ENCODE measurements at regions not wholly inside any gene's neighbourhood (a gene's known extent, or its start where the extent isn't known, plus 50 kb on each side); places are given as distances from the start of the nearest gene placed in this dataset.

DNA sequence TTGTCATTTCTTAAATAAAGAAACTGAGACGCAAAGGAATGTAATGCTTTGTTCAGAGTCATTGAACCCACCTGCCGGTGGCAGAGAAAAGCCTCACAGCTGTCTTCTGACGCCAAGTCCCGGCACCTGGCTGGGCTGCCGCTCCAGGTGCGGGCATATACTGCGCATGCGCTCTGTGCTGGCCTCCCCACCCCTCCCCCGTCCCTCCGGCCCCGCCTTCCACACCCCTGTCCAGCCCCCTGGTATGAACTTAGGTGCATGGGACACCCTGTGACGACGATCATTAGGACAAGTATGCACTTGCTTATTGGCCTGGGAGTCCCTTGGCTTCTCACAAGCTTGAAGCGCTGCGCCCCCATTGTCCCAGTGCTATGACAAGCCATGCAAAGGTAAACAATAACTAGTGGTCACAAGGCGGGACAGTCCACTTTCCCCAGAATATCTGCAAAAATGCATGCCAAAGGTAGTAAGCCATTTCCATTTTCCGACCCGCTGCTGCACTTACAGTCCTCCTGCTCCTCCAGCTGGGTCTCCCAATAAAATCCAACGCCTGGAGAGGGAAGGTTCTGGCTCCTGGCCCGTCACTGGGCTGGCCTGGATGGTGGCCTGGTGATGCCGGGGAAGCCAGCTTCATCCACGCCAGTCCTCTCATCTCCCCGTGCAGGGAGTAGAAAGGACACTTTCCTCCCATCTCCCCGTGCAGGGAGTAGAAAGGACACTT, 100.4 kb downstream of the PSMG1 start:
- Histone ChIP-seq H3K27me3 (ENCODE audit: control insufficient read depth, low read length) (no peaks in the 10 kb centered on the region), H3K9me2 (replicated peaks; ENCODE audit: control insufficient read depth, low read length) (no peaks in the 10 kb centered on the region), H4K20me1 (ENCODE audit: control insufficient read depth, insufficient read depth, low read depth, low read length) (no peaks in the 10 kb centered on the region), H3K4me2 (ENCODE audit: low read length) (no peak overlapping the region), H3F3A (ENCODE audit: control insufficient read depth, insufficient read depth) (no peaks in the 10 kb centered on the region), H3K27ac (ENCODE audit: low read depth, low read length) (no peak overlapping the region), H3K9me3 (ENCODE audit: control insufficient read depth, insufficient read depth, low read length) (no peaks in the 10 kb centered on the region), H3K36me3 (ENCODE audit: control insufficient read depth, low read length) (no peaks in the 10 kb centered on the region), H3K4me1 (ENCODE audit: control insufficient read depth, low read length) (no peaks in the 10 kb centered on the region), H3K79me2 (ENCODE audit: control insufficient read depth, low read length) (no peaks in the 10 kb centered on the region), H3K4me3 (ENCODE audit: low read length) (no peak overlapping the region)
- no peak for TF ChIP-seq CTCF (IDR thresholded peaks at IDR 0.05; ENCODE audit: low read depth, low read length, poor library complexity, severe bottlenecking)
- TF ChIP-seq EZH2phosphoT487 (IDR thresholded peaks at IDR 0.05; ENCODE audit: borderline replicate concordance, low read length), result no peak

DNA sequence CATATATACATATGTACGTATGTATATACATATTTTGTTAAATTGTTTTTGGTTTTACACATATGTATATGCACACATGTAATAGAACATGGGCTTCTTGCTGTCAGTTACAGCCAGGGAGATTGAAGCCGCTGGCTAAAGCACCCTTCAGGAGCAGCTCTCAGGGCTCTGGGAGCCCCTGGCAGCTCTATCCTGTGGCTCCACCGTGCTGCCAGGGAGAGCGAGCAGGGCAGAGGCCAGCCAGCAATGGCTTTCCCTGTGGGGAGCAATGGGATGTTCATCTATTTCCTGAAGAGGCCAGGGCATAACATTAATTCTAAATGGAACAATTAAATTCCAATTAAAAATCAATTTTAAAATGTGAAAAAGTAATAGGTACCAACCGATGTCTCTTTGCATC, 102.9 kb downstream of the PSMG1 start:
- Histone ChIP-seq H3F3A (ENCODE audit: control insufficient read depth, insufficient read depth) (no peaks in the 10 kb centered on the region), H3K4me1 (ENCODE audit: control insufficient read depth, low read length) (no peaks in the 10 kb centered on the region), H3K79me2 (ENCODE audit: control insufficient read depth, low read length) (no peaks in the 10 kb centered on the region), H3K27ac (ENCODE audit: low read depth, low read length) (no peak overlapping the region), H3K9me3 (ENCODE audit: control insufficient read depth, insufficient read depth, low read length) (no peaks in the 10 kb centered on the region), H3K36me3 (ENCODE audit: control insufficient read depth, low read length) (no peaks in the 10 kb centered on the region), H3K9me2 (replicated peaks; ENCODE audit: control insufficient read depth, low read length) (no peaks in the 10 kb centered on the region), H3K4me2 (ENCODE audit: low read length) (no peak overlapping the region), H3K27me3 (ENCODE audit: control insufficient read depth, low read length) (no peaks in the 10 kb centered on the region), H4K20me1 (ENCODE audit: control insufficient read depth, insufficient read depth, low read depth, low read length) (no peaks in the 10 kb centered on the region), H3K4me3 (ENCODE audit: low read length) (no peak overlapping the region)
- TF ChIP-seq CTCF (IDR thresholded peaks at IDR 0.05; ENCODE audit: low read depth, low read length, poor library complexity, severe bottlenecking) (no peak), EZH2phosphoT487 (IDR thresholded peaks at IDR 0.05; ENCODE audit: borderline replicate concordance, low read length) (no peak)

- H3K9me2 ChIP-seq (replicated peaks; ENCODE audit: control insufficient read depth, low read length), result no peaks in the 10 kb centered on the region
- H3K79me2 ChIP-seq (ENCODE audit: control insufficient read depth, low read length), result no peaks in the 10 kb centered on the region
- no peaks in the 10 kb centered on the region for H4K20me1 ChIP-seq (ENCODE audit: control insufficient read depth, insufficient read depth, low read depth, low read length)
- no peak overlapping the region for H3K4me3 ChIP-seq (ENCODE audit: low read length)
- no peak overlapping the region for H3K4me2 ChIP-seq (ENCODE audit: low read length)
- no peaks in the 10 kb centered on the region for H3K4me1 ChIP-seq (ENCODE audit: control insufficient read depth, low read length)
- no peaks in the 10 kb centered on the region for H3K36me3 ChIP-seq (ENCODE audit: control insufficient read depth, low read length)
- H3K9me3 ChIP-seq (ENCODE audit: control insufficient read depth, insufficient read depth, low read length), result peaks cover 2% of the 10 kb centered on the region; the same call in 1 of the 2 replicates
- H3K27ac ChIP-seq (ENCODE audit: low read depth, low read length), result no peak overlapping the region
- TF ChIP-seq CTCF (IDR thresholded peaks at IDR 0.05; ENCODE audit: low read depth, low read length, poor library complexity, severe bottlenecking) (no peak), EZH2phosphoT487 (IDR thresholded peaks at IDR 0.05; ENCODE audit: borderline replicate concordance, low read length) (no peak)
- no peaks in the 10 kb centered on the region for H3K27me3 ChIP-seq (ENCODE audit: control insufficient read depth, low read length)
- no peaks in the 10 kb centered on the region for H3F3A ChIP-seq (ENCODE audit: control insufficient read depth, insufficient read depth)
Measured at GRCh38 chr21:39079617-39080016, 103.6 kb downstream of the PSMG1 start.
